HS-27A (cell line): ENCODE measurements at regions not wholly inside any gene's neighbourhood (a gene's known extent, or its start where the extent isn't known, plus 50 kb on each side); places are given as distances from the start of the nearest gene placed in this dataset.
"Not testable (repeated sequence)": the region's sequence is repeated elsewhere in the genome, so short reads cannot be mapped to it uniquely, and the experiment has no call there.

Experiments
- DNase-seq: peaks from one replicate; pipeline ENCODE4 v3.0.0-alpha.2; 2012; ENCODE audit warnings: low read depth, missing footprints

- DNase-seq = no peak
Measured at GRCh38 chr13:84744203-84744602, 861.9 kb upstream of the SLITRK1 start.

GRCh38 chr13:84741253-84741652 lies 859.0 kb upstream of the SLITRK1 start:
- no peak for DNase-seq

- no peak for DNase-seq
Measured at GRCh38 chr13:84739021-84739420, 856.7 kb upstream of the SLITRK1 start.

GRCh38 chr13:84737661-84738060 lies 855.4 kb upstream of the SLITRK1 start:
- DNase-seq = no peak

GRCh38 chr13:84730376-84730775 lies 848.1 kb upstream of the SLITRK1 start:
- no peak for DNase-seq

- DNase-seq = no peak
Measured at GRCh38 chr13:84705982-84706710, 823.9 kb upstream of the SLITRK1 start.

- DNase-seq = no peak
Measured at GRCh38 chr13:84702174-84702573, 819.9 kb upstream of the SLITRK1 start.

- not testable (repeated sequence) for DNase-seq
Measured at GRCh38 chr13:84697591-84697990, 815.3 kb upstream of the SLITRK1 start.

GRCh38 chr13:84686973-84687372 lies 804.7 kb upstream of the SLITRK1 start:
- no peak for DNase-seq

- no peak for DNase-seq
Measured at GRCh38 chr13:84686458-84686857, 804.2 kb upstream of the SLITRK1 start.

GRCh38 chr13:84684804-84685203 lies 802.5 kb upstream of the SLITRK1 start:
- peak; percentile 17 for DNase-seq

GRCh38 chr13:84684048-84684662 lies 801.9 kb upstream of the SLITRK1 start:
- DNase-seq = no peak

GRCh38 chr13:84683448-84683847 lies 801.2 kb upstream of the SLITRK1 start:
- no peak for DNase-seq

- DNase-seq = no peak
Measured at GRCh38 chr13:84677836-84678235, 795.6 kb upstream of the SLITRK1 start.

- DNase-seq = no peak
Measured at GRCh38 chr13:84672616-84673015, 790.3 kb upstream of the SLITRK1 start.

GRCh38 chr13:84670245-84670644 lies 788.0 kb upstream of the SLITRK1 start:
- DNase-seq = no peak

GRCh38 chr13:84668637-84669036 lies 786.4 kb upstream of the SLITRK1 start:
- DNase-seq = no peak

GRCh38 chr13:84662491-84662890 lies 780.2 kb upstream of the SLITRK1 start:
- DNase-seq = no peak

GRCh38 chr13:84661718-84662117 lies 779.4 kb upstream of the SLITRK1 start:
- DNase-seq = no peak

- no peak for DNase-seq
Measured at GRCh38 chr13:84659359-84659661, 777.0 kb upstream of the SLITRK1 start.

- no peak for DNase-seq
Measured at GRCh38 chr13:84658491-84659358, 776.5 kb upstream of the SLITRK1 start.

- DNase-seq = no peak
Measured at GRCh38 chr13:84655677-84656076, 773.4 kb upstream of the SLITRK1 start.

GRCh38 chr13:84654654-84655275 lies 772.5 kb upstream of the SLITRK1 start:
- no peak for DNase-seq
